NCI-H748 (cell line): ENCODE measurements at regions not wholly inside any gene's neighbourhood (a gene's known extent, or its start where the extent isn't known, plus 50 kb on each side); places are given as distances from the start of the nearest gene placed in this dataset.

ENCODE experiments used
- DNase-seq: peaks from one replicate; lab custom pipeline; 2025; ENCODE audit not compliant: unreplicated experiment; lab: John Stamatoyannopoulos, UW

DNA sequence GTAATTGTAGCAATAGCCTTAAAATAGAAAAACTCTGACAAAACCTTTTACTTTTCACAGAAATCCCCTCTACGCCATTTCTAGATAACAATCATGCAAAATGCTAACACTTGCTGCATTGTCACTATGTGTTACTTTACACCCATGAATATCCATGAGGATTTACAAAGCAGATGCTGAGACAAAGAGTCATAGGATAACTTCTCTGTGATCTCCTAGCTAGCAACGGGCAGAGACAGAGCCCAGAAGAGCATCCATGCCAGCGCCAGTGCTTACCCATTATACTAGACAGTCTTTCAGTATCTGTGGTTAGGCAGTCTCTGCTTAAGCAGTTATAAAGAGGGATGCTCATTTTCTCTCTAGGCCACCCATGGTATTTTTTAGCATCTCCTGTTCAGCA, 474.1 kb downstream of the CAAP1 start:
- DNase-seq, result no peak

DNA sequence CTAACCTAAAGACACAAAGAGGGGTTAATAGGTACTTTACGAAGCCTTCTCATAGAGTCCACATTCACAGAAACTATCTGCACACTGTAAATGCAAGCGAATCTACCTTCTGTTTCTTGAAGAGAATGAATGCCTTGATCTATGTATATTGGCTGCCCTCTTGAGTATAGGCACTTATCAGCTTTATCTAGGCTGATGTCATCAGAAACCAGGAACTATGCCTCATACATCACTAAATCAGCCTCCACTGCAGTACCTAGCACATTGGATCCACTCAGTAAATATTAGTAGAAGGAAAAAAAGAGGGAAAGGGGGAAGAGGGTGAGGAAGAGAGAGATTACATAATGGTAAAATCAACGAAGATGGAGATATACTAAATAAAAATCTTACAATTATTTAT, 477.1 kb downstream of the CAAP1 start:
- no peak for DNase-seq

DNA sequence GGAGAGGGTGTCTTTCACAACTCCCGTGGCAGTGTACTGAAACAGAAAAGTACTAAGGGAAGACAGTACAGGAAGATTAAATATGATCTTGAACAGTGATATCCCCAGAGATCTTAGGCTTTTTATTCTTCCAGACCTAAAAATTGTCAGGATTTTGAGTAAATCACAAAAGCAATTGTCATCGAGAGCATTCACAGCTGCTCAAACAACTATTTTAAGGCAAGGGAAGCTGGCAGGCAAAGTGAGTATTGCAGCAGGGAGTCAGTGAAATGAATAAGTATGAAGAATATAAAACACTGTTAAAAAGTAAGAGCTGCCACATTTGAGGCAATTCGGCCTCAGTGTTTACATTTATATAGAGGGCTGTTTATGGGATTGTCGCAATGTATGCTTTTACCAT, 479.0 kb downstream of the CAAP1 start:
- no peak for DNase-seq

DNA sequence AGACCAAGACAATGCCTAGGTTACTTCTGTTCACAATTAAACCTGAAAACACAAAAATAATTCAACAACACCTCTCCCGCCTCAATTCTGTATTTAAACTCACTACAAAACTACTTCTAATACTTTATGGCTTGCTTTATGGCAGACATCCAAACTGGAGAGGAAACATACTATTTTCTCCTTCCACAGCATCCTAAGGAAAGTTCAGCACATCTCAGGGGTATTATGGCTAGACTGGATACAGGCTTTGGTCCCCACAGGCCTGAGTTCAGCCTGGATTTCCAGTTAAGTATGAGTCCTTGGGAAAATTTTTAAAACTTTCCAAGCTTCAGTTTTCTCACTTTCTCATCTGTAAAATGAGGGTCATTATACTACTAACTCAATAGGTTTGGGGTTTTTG, 480.2 kb downstream of the CAAP1 start:
- no peak for DNase-seq

DNA sequence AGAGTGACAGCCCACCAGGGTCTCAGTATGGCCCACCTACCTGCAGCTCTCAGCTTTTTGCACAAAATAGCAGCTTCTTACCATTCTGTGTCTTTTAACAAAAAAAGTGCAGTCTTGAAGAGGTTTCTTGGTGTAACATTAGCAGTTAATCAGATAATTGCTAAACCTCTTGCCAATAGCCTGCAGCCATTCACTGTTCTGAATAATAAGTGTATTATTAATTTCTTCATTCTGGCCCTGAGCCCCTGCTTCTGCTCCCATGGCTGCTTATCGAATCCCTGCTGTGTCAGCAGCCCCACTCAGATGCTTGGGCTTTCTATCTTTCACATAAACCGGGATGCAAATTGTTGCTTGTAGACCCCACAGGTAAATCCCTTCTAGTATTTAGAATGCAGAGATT, 485.9 kb downstream of the CAAP1 start:
- no peak for DNase-seq

DNA sequence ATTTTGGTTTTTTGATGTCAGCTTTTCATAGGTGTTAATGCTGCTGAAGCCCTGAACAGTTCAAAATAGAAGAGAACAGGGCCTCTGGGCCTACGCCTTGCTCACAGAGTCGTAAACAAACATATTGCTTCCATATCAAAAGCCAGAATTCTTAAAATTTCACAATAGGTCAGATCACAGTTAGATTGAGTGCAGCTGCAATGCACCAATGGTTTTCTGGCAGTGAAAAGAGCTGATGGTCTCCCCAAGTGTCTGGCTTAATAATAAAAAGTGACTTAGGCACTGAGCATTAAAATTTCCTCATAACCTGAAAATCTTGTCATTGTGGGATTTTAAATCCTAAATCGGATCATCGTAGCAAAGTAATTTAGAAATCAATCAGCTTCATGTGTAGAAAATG, 493.0 kb downstream of the CAAP1 start:
- no peak for DNase-seq

DNA sequence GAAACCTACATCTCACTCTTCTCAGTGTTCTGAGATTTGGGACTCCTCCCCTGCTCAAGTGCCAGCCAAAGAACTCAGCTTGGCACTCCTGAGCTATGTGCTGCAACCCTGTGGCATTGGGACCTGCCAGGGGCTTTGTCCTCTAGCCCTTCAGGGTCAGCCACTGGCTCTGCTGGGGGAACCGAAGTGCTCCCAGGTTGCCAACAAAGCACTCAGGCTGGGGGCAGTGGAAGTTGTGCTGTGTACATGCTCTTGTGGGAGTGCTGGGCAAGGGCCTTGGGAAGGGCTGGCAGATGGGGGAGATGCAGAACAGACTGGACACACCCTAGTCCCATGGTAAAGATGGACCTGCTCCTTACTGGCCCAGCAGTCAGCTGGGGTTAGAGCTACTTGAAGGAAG, 498.6 kb downstream of the CAAP1 start:
- no peak for DNase-seq

DNA sequence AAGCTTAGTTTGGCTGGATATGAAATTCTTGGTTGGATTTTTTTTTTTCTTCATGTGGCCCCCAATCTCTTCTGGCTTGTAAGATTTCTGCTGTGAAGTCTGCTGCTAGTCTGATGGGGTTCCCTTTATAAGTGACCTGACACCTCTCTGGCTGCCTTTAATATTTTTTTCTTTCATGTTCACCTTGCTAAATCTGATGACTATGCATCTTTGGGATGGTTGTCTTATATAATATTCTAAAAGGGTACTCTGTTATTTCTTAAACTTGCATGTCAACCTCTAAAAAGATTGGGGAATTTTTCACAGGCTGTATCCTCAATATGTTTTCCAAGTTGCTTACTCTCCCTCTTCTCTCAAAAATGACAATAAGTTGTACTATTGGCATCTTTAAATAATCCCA, 500.0 kb downstream of the CAAP1 start:
- DNase-seq, result no peak

DNA sequence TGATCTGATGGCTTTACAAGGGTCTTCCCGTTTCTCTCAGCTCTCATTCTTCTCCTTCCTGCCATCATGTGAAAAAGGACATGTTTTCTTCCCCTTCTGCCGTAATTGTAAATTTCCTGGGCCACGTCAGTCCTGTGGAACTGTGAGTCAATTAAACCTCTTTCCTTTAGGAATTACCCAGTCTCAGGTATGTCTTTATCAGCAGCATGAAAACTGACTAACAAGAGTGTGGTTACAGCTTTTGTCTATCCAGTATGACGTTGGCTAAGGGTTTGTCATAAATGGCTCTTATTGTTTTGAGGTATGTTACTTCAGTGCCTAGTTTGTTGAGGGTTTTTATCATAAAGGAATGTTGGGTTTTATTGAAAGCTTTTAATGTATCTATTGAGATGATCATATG, 501.6 kb downstream of the CAAP1 start:
- no peak for DNase-seq

DNA sequence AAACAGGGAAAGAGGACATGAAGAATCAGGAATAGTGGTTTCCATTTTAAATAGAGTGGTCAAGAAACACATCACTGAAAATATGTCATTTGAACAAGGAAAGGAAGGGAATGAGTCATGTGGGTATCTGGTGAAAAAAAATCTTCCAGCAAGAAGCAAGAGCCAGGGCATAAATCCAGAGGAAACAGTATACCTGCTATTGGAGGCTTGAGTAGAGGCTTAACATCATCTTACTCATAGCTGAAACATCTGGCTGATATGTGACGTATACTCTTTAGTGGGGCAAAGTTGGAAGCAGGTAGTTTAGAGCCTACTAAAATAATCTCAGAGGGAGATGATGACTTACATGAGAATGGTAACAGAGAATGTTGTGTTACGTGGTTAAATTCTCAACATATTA, 517.2 kb downstream of the CAAP1 start:
- DNase-seq, result no peak

DNA sequence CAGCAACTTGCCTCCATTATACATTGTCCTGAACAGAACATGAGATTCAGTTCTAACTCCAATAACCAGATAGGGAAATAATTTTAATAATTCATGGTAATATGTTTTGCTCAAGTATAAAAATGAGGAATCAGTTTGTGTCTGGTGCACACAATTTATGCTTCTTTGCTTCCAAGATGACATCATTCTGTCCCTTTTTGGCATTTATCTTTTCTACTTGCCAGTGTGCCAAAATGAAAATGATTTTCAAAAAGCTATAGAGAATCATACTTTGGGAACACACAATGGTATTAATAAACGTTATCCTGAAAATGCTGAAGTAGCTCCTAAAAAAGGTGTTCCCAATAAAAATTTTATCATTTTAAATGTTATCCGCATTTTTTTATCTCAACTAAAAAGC, 519.0 kb downstream of the CAAP1 start:
- no peak for DNase-seq

DNA sequence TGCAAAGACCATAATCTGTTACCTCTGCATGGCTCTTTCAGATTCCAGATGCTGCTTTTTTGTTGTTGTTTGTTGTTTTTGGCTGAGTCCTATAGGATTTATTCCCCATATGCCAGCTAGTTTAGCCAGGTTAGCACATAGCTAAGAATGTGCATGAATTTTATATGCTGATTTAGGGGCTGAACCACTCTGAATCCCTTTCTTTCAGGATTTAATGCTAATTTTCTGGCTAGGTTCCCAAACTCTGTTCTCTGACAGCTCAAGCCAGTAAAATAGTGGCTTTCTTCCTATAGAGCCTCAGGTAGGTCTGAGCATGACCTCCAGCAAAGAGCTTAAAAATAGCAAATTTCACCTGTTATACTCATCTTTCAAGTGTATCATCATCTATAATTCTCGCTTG, 521.4 kb downstream of the CAAP1 start:
- DNase-seq, result no peak

DNA sequence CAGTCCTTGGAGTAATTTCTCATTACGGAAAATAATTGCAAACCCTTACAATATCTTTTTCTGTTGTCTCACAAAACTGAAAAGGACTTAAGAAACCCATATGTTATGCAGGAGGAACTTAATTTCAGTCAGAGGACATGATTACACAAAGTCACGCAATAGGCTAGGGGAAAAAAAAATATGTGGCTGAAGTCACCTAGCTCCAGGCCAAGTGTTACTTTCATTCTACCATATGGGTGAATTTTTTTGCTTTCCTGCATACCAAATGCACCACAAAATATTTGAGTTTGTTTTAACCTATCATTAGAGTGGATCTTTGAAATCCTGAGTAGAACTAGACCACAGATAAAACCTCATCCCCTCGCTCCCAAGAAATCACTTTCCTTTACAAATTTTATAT, 523.5 kb downstream of the CAAP1 start:
- DNase-seq, result no peak

DNA sequence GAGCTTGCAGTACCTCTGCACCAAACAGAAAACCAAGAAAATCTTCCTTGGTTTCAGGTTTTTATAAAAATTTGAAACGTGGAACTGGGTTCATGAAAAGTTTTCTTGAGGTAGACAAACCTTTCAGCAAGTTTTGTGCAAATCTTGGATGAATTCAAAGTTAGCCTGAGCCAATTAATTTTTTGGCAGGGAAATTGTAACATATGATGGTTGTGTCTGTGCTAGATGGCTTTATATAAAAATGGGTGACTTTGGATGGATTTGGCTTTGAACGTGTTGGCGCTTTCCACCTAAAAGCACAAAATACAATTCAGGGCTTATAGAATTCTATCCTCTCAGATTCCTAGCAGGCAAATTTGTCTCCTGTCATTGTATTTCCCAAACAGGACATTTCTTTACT, 524.4 kb downstream of the CAAP1 start:
- no peak for DNase-seq

DNA sequence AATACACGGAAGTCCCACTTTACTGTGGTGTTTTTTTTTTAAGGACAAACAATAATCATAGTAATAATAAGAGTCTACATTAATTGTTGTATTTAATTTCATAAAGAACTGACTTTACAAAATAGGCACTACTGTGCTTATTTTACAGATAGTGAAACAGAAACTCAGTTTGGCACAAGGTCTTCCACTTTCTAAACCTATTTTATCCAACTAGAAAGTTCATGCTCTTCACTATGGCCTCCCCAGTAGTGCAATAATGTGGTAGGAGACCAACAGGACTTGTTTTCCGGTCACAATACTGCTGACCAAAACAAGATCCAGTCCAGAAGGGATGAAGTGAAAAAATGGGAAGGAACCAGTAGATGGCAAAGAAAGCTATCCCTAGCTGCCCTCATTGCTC, 531.6 kb downstream of the CAAP1 start:
- DNase-seq, result no peak

DNA sequence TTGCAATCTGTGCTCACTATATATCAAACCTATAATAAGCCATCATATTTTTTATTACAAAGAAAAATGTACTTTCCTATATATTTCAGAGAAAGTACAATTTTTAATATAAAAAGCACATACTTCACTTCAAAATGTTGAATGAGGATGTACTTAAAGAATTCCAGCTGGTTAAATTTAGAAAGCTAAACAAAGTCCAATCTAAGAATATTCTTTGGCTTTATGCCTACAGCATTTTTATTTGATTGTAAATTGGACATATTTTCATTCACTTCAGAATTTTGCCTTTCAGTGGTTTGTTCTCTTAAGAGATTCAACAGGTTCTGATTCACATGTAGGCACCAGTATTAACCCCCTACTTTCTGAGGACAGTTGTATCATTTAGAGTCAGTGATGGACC, 533.8 kb downstream of the CAAP1 start:
- no peak for DNase-seq

DNA sequence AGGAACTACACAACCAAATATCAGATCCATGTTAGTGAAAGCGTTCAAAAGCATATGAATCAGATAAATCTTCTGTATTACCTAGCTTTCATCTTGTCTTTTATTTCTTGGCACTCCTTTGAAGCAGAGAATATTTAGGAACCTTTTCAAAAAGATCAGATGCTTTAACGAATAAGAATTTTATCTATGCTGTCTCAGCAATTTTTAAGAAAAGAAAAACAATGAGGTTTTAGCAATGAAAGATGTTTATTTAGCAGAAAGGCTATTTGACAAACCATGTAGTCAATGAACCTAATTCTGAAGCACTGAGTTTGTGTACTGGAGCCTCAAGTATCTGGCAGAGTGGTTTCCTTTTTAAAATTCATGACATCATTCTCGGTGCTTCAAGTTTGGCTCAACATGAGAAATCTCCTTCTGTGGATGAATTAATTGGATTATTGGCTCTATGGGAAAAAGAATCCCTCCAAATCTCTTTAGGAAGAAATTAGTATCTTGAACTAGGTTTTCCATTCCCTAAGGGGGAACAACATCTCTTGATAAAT, 534.7 kb downstream of the CAAP1 start:
- no peak for DNase-seq

DNA sequence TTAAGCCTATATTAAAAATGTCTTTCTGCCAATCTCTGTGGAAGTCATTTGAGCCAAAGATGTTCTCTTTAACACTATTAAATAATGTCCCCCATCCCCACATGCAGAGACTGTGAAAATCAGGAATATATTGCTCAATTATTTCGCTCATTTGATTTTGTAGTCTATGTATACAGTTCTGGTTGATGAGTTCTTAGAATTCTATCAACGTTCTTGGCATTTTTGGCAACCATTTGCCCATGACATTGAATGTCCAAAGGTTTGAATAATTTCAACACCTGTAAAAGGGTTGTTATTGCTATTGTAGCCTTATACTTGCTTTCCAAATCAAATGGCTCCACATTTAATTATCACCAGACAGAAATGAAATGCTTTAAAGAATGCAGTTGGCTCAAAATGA, 536.1 kb downstream of the CAAP1 start:
- no peak for DNase-seq

DNA sequence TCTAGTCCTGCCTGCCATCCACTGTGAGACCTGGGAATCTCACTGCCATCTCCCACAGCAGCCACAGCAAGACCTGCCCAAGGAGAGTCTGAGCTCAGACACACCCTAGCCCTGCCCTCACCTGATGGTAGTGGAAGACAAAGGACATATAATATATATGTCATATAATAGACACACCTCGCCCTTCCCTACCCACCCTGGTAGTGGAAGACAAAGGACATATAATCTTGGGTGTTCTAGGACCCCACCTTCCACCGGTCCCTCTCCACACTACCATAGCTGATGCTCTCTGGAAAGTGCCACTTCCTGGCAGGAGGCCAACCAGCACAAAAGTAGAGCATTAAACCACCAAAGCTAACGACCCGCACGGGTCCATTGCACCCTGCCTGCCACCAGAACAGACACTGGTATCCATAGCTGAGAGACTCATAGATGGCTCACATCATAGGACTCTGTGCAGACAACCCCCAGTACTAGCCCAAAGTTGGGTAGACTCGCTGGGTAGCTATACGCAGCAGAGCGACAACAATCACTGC, 545.6 kb downstream of the CAAP1 start:
- no peak for DNase-seq

DNA sequence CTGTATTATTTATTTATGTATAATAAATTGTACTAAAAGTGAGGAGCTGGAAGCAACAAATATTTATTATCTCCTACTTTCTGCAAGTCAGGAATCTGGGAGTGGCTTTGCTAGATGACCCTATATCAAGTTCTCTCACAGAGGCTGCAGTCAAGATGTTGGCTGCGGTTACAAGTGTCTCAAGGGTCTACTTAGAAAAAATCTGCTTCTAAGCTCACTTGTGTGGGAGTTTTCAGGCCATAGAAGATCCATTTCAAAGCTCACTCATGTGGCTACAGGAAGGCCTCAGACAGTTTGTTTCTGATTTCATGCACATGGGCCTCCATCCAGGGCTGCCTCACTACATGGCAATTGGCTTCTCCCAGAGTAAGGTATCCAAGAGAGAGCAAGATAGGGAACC, 551.1 kb downstream of the CAAP1 start:
- DNase-seq, result no peak

DNA sequence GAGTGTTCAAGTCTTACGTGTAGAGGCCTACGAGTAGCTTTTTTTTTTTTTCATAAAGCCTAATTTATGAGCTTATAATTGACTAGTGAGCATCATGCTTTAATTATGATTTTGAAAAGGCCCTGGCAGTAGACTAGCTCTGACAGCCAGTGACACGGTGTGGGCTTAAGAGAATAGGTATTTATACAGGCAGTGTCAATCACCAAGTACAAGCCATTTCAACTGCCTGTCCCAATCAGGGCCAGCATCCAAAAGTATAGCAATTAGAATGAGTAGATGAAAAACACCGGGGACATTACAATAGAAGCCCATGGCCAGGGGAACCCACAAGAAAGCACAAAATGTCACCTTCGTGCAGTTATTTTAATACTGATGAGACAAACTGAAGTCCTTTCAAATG, 552.8 kb downstream of the CAAP1 start:
- DNase-seq, result no peak

DNA sequence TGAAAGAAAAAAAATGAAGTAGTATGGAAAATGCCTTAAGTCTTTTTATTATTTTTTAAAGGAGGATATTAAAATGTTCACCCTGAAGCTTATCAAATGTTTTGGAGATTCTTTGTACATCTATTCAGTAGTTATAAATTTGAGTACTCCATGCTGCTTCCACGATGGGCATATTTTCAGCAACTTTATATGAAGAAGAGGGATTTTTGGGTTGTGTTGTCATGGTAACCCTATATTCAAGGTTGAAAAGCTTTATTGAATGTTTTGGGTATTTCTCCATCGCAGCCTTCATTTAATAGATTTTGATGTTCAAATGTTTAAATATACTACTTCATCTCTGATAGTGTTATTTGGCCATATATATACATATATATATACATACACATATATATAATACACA, 557.5 kb downstream of the CAAP1 start:
- DNase-seq, result no peak

DNA sequence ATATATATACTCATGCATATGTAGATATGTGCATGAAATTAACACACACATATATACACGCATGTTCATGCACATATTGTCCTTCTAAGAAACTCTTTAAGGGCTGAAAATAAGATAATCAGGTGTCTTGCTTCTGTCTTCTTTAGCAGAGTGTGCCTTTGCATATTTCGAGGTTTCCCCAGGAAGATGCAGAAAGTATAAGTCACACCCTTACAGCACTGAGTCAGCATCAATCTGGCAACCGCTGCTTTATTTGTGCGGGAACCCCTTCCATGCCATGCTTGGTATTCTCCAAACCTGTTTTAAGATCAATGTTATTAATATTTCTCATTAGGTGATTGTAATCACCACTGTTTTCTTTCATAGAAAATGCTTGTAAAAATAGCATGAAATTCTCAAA, 557.9 kb downstream of the CAAP1 start:
- DNase-seq, result no peak

DNA sequence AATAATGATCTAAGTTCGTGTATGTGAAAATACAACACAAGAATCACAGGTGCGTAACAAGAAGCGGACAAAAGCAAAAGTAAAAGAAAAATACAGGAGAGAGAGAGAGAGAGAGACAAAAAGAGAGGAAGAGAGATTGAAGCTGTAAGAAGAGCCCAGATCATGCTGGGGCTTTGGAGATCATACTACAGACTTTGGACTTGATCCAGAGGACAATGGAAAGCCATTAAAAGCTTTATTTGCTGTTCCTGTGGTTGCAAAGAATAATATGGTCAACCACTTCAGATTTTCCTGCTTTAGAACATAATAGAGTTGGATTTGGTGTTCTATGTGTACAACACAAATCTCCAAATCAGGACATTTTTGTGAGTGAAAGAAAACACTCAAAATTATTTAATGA, 561.4 kb downstream of the CAAP1 start:
- peak; percentile 41 for DNase-seq
